SK-N-SH (cell line): ENCODE measurements at regions not wholly inside any gene's neighbourhood (a gene's known extent, or its start where the extent isn't known, plus 50 kb on each side); places are given as distances from the start of the nearest gene placed in this dataset.

ENCODE experiments used
- CTCF ChIA-PET: fragments of 300-600, 350-600 bp; formaldehyde crosslinking; extraction: SDS; loops from one replicate; lab custom pipeline; 2021; lab: Yijun Ruan, JAX
- POLR2A ChIA-PET: fragments of 350-600 bp; sonication (Branson Sonifier 250); formaldehyde crosslinking; extraction: SDS; loops from one replicate; lab custom pipeline; 2020; ENCODE audit warnings: antibody characterized with exemption, inconsistent platforms; lab: Yijun Ruan, JAX
- DNase-seq: peaks from one replicate; pipeline ENCODE4 v3.0.0; 2012
- H2AFZ ChIP-seq: fragments of 200-600 bp; sonication (generic); 2 replicates; pipeline ENCODE4 v1.8.1; 2016; ENCODE audit warnings: antibody characterized with exemption, mild to moderate bottlenecking, low read depth
- H3F3A ChIP-seq: fragments of 200-600 bp; sonication (generic); replicated peaks from 2 replicates; pipeline ENCODE3; 2016; ENCODE audit warnings: antibody characterized with exemption, mild to moderate bottlenecking; ENCODE audit not compliant: insufficient read depth
- H3K27ac ChIP-seq, 2 experiments: fragments of 200-500 bp in 1 of 2; fragments of 200-600 bp in 1 of 2; sonication (Bioruptor generic) in 1 of 2; sonication (generic), shearing (Covaris generic) in 1 of 2; 2 replicates each; pipeline versions ENCODE4 v1.5.1 to v1.6.1; 2014 to 2016; ENCODE audit warnings: low read depth in 2 of 2, inconsistent platforms in 1 of 2, low read length in 1 of 2, mild to moderate bottlenecking in 1 of 2, mixed read lengths in 1 of 2
- H3K27me3 ChIP-seq: fragments of 200-600 bp; sonication (generic), shearing (Covaris generic); 2 replicates; pipeline ENCODE4 v1.6.1; 2016; ENCODE audit warnings: mixed run types; ENCODE audit not compliant: insufficient read depth
- H3K36me3 ChIP-seq, 2 experiments: fragments of 200-500 bp in 1 of 2; fragments of 200-600 bp in 1 of 2; sonication (Bioruptor generic) in 1 of 2; sonication (generic) in 1 of 2; replicated peaks in 1 of 2; 2 replicates each; pipeline versions ENCODE3 to v1.5.1; 2014 to 2016; ENCODE audit warnings: low read length in 1 of 2, mild to moderate bottlenecking in 1 of 2; ENCODE audit not compliant: insufficient read depth in 2 of 2, control insufficient read depth in 1 of 2
- H3K4me1 ChIP-seq, 2 experiments: fragments of 200-500 bp in 1 of 2; fragments of 200-600 bp in 1 of 2; sonication (Bioruptor generic) in 1 of 2; sonication (generic), shearing (Covaris generic) in 1 of 2; 2 replicates each; pipeline versions ENCODE4 v1.5.1 to v1.6.1; 2014 to 2016; ENCODE audit warnings: low read depth in 1 of 2, low read length in 1 of 2, mixed run types in 1 of 2; ENCODE audit not compliant: insufficient read depth in 2 of 2, control insufficient read depth in 1 of 2
- H3K4me2 ChIP-seq: fragments of 200-600 bp; sonication (generic), shearing (Covaris generic); 2 replicates; pipeline ENCODE4 v1.6.1; 2017; ENCODE audit warnings: mixed run types
- H3K4me3 ChIP-seq, 2 experiments: fragments of 200-500 bp in 1 of 2; fragments of 200-600 bp in 1 of 2; sonication (Bioruptor generic) in 1 of 2; sonication (generic), shearing (Covaris generic) in 1 of 2; 2 replicates each; pipeline versions ENCODE4 v1.5.1 to v1.8.1; 2014 to 2016; ENCODE audit warnings: low read depth in 2 of 2, inconsistent platforms in 1 of 2, low read length in 1 of 2, mild to moderate bottlenecking in 1 of 2, mixed read lengths in 1 of 2, moderate library complexity in 1 of 2
- H3K79me2 ChIP-seq: fragments of 200-600 bp; sonication (generic); 2 replicates; pipeline ENCODE4 v1.8.1; 2017; ENCODE audit warnings: mild to moderate bottlenecking; ENCODE audit not compliant: insufficient read depth
- H3K9ac ChIP-seq: fragments of 200-600 bp; sonication (generic); 2 replicates; pipeline ENCODE4 v1.6.1; 2017; ENCODE audit warnings: mixed run types
- H3K9me2 ChIP-seq: fragments of 200-600 bp; sonication (generic); 2 replicates; pipeline ENCODE4 v1.6.1; 2017; ENCODE audit warnings: mixed run types
- H3K9me3 ChIP-seq: fragments of 200-600 bp; sonication (generic); 2 replicates; pipeline ENCODE4 v1.6.1; 2017; ENCODE audit warnings: mixed run types, mild to moderate bottlenecking, moderate library complexity
- H4K20me1 ChIP-seq: fragments of 200-600 bp; sonication (generic); 2 replicates; pipeline ENCODE4 v1.6.1; 2017; ENCODE audit warnings: mild to moderate bottlenecking, mixed run types; ENCODE audit not compliant: insufficient read depth
- FOXM1 ChIP-seq: IDR thresholded peaks from 2 replicates; pipeline ENCODE4 v1.4.0; 2012; ENCODE audit warnings: low read depth, mild to moderate bottlenecking
- GATA2 ChIP-seq: sonication (generic); formaldehyde crosslinking; IDR thresholded peaks from 2 replicates; pipeline ENCODE4 v1.5.0; 2020; ENCODE audit warnings: mild to moderate bottlenecking, missing genetic modification reagents
- JUND ChIP-seq: IDR thresholded peaks from 2 replicates; pipeline ENCODE4 v1.4.0; 2012
- MEF2A ChIP-seq: IDR thresholded peaks from 2 replicates; pipeline ENCODE4 v1.4.0; 2012; ENCODE audit warnings: low read depth, borderline replicate concordance
- NFIC ChIP-seq: IDR thresholded peaks from 2 replicates; pipeline ENCODE4 v1.4.0; 2012; ENCODE audit warnings: borderline replicate concordance
- PBX3 ChIP-seq: IDR thresholded peaks from 2 replicates; pipeline ENCODE4; 2012
- RCOR1 ChIP-seq: fragments of 150-350 bp; IDR thresholded peaks from 2 replicates; pipeline ENCODE4 v1.6.1; 2017; ENCODE audit warnings: antibody characterized with exemption, low read length
- RXRA ChIP-seq: IDR thresholded peaks from 2 replicates; pipeline ENCODE4 v1.4.0; 2012; ENCODE audit warnings: low read depth, mild to moderate bottlenecking, borderline replicate concordance
- SIN3A ChIP-seq: IDR thresholded peaks from 2 replicates; pipeline ENCODE4 v1.6.1; 2012; ENCODE audit warnings: low read depth, mild to moderate bottlenecking, low read length, moderate library complexity, borderline replicate concordance
- TEAD4 ChIP-seq: IDR thresholded peaks from 2 replicates; pipeline ENCODE4 v1.4.0; 2012; ENCODE audit warnings: mild to moderate bottlenecking, borderline replicate concordance; ENCODE audit not compliant: insufficient read depth
- USF1 ChIP-seq: IDR thresholded peaks from 2 replicates; pipeline ENCODE4 v1.4.0; 2012; ENCODE audit warnings: low read depth, borderline replicate concordance
- WGBS: methylation state at CpG from one replicate; pipeline ENCODE4 v1.1.6; 2017; ENCODE audit warnings: low lambda C conversion rate; 5-methylcytosine and 5-hydroxymethylcytosine counted together
- TF ChIP-seq, protein P1 (sequence below): IDR thresholded peaks from 2 replicates; pipeline ENCODE4 v1.4.0; 2012; ENCODE audit warnings: low read depth, borderline replicate concordance
- TF ChIP-seq, protein P2 (sequence below): IDR thresholded peaks from 2 replicates; pipeline ENCODE4 v1.6.1; 2012; ENCODE audit warnings: mild to moderate bottlenecking, low read depth, low read length, moderate library complexity

DNA sequence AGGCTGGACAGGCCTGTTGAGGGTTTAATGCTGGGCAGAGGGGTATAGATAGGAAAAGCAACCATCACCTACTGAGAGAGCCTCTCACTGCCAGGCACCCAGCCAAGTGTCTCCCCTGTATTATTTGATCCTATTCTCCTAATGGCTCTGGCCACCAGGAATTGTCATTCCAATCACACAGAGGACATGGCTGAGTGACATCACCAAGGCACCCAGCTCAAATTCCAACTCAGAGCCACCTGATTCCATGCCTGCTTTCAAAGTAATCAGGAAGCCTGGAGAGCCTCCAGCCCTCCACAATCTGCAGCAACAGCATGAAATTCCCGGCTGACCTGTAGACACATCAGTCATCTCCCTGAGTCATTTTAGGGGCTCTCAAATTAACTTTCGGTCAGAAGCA lies 368.9 kb upstream of the C16orf82 start:
- Histone ChIP-seq H3K27ac (no peak overlapping the region), H3K9ac (no peak overlapping the region), H3K4me2 (no peak overlapping the region), H3K4me1 (no peaks in the 10 kb centered on the region), H3F3A (no peaks in the 10 kb centered on the region), H3K9me2 (no peaks in the 10 kb centered on the region), H3K4me3 (no peak overlapping the region), H4K20me1 (no peaks in the 10 kb centered on the region), H3K9me3 (no peaks in the 10 kb centered on the region), H3K36me3 (no peaks in the 10 kb centered on the region), H3K27me3 (no peaks in the 10 kb centered on the region), H2AFZ (no peak overlapping the region), H3K79me2 (no peaks in the 10 kb centered on the region)
- POLR2A ChIA-PET: no interaction called here
- TF ChIP-seq, protein P1, sequence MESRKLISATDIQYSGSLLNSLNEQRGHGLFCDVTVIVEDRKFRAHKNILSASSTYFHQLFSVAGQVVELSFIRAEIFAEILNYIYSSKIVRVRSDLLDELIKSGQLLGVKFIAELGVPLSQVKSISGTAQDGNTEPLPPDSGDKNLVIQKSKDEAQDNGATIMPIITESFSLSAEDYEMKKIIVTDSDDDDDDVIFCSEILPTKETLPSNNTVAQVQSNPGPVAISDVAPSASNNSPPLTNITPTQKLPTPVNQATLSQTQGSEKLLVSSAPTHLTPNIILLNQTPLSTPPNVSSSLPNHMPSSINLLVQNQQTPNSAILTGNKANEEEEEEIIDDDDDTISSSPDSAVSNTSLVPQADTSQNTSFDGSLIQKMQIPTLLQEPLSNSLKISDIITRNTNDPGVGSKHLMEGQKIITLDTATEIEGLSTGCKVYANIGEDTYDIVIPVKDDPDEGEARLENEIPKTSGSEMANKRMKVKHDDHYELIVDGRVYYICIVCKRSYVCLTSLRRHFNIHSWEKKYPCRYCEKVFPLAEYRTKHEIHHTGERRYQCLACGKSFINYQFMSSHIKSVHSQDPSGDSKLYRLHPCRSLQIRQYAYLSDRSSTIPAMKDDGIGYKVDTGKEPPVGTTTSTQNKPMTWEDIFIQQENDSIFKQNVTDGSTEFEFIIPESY: no peak
- TF ChIP-seq RCOR1 (no peak), RXRA (no peak), SIN3A (no peak), NFIC (no peak), TEAD4 (no peak), FOXM1 (no peak), USF1 (no peak), GATA2 (CRISPR knock-in tag) (no peak), MEF2A (no peak), PBX3 (no peak), JUND (no peak)
- TF ChIP-seq, protein P2, sequence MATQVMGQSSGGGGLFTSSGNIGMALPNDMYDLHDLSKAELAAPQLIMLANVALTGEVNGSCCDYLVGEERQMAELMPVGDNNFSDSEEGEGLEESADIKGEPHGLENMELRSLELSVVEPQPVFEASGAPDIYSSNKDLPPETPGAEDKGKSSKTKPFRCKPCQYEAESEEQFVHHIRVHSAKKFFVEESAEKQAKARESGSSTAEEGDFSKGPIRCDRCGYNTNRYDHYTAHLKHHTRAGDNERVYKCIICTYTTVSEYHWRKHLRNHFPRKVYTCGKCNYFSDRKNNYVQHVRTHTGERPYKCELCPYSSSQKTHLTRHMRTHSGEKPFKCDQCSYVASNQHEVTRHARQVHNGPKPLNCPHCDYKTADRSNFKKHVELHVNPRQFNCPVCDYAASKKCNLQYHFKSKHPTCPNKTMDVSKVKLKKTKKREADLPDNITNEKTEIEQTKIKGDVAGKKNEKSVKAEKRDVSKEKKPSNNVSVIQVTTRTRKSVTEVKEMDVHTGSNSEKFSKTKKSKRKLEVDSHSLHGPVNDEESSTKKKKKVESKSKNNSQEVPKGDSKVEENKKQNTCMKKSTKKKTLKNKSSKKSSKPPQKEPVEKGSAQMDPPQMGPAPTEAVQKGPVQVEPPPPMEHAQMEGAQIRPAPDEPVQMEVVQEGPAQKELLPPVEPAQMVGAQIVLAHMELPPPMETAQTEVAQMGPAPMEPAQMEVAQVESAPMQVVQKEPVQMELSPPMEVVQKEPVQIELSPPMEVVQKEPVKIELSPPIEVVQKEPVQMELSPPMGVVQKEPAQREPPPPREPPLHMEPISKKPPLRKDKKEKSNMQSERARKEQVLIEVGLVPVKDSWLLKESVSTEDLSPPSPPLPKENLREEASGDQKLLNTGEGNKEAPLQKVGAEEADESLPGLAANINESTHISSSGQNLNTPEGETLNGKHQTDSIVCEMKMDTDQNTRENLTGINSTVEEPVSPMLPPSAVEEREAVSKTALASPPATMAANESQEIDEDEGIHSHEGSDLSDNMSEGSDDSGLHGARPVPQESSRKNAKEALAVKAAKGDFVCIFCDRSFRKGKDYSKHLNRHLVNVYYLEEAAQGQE: no peak
- DNase-seq: no peak
- 18% methylated on average over 2 of the region's 2 CpGs for WGBS
- CTCF ChIA-PET: no interaction called here
